C4-2B (cell line): ENCODE measurements at regions not wholly inside any gene's neighbourhood (a gene's known extent, or its start where the extent isn't known, plus 50 kb on each side); places are given as distances from the start of the nearest gene placed in this dataset.

ENCODE experiments used
- ZFX ChIP-seq: fragments of 450-650 bp; IDR thresholded peaks from 2 replicates; pipeline ENCODE4 v1.6.1; 2017
- TF ChIP-seq, protein P1 (sequence below): fragments of 450-650 bp; conservative IDR thresholded peaks from 2 replicates; pipeline ENCODE4 v1.5.1; 2017; ENCODE audit warnings: mild to moderate bottlenecking

DNA sequence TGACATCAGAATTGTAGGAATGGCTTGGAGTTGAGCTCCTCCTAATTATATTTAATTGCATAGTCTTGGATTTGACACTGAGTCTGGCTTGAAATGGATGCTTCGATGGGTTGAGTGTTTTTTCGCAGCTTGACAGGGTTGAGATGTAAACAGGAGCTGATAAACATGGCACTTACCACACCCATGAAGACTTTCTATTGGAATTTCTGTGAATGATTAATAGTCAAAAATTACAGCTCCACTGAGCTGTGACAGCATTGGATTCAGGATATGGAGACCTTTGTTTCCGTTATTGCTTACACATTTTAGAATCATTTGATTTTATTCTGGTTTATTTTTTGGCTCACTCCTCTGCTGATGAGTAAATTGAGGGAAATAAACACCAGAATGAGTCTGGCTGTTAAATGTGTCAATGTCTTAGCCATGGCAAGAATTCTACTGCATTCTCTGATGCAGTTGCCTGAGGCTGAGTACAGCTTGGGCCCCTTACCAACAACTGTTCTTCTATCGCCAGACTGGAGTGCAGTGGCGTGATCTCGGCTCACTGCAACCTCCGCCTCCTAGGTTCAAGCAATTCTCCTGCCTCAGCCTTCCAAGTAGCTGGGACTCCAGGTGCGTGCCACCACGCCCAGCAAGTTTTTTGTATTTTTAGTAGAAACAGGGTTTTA is 128.1 kb upstream of the DOK5 start:
- TF ChIP-seq, protein P1, sequence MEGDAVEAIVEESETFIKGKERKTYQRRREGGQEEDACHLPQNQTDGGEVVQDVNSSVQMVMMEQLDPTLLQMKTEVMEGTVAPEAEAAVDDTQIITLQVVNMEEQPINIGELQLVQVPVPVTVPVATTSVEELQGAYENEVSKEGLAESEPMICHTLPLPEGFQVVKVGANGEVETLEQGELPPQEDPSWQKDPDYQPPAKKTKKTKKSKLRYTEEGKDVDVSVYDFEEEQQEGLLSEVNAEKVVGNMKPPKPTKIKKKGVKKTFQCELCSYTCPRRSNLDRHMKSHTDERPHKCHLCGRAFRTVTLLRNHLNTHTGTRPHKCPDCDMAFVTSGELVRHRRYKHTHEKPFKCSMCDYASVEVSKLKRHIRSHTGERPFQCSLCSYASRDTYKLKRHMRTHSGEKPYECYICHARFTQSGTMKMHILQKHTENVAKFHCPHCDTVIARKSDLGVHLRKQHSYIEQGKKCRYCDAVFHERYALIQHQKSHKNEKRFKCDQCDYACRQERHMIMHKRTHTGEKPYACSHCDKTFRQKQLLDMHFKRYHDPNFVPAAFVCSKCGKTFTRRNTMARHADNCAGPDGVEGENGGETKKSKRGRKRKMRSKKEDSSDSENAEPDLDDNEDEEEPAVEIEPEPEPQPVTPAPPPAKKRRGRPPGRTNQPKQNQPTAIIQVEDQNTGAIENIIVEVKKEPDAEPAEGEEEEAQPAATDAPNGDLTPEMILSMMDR, result no peak
- no peak for TF ChIP-seq ZFX
